SK-N-SH (cell line): ENCODE measurements at regions not wholly inside any gene's neighbourhood (a gene's known extent, or its start where the extent isn't known, plus 50 kb on each side); places are given as distances from the start of the nearest gene placed in this dataset.

Experiments used
- CTCF ChIA-PET: fragments of 300-600, 350-600 bp; formaldehyde crosslinking; extraction: SDS; loops from one replicate; lab custom pipeline; 2021; lab: Yijun Ruan, JAX
- POLR2A ChIA-PET: fragments of 350-600 bp; sonication (Branson Sonifier 250); formaldehyde crosslinking; extraction: SDS; loops from one replicate; lab custom pipeline; 2020; ENCODE audit warnings: antibody characterized with exemption, inconsistent platforms; lab: Yijun Ruan, JAX
- DNase-seq: peaks from one replicate; pipeline ENCODE4 v3.0.0; 2012
- H2AFZ ChIP-seq: fragments of 200-600 bp; sonication (generic); 2 replicates; pipeline ENCODE4 v1.8.1; 2016; ENCODE audit warnings: antibody characterized with exemption, mild to moderate bottlenecking, low read depth
- H3F3A ChIP-seq: fragments of 200-600 bp; sonication (generic); replicated peaks from 2 replicates; pipeline ENCODE3; 2016; ENCODE audit warnings: antibody characterized with exemption, mild to moderate bottlenecking; ENCODE audit not compliant: insufficient read depth
- H3K27ac ChIP-seq, 2 experiments: fragments of 200-500 bp in 1 of 2; fragments of 200-600 bp in 1 of 2; sonication (Bioruptor generic) in 1 of 2; sonication (generic), shearing (Covaris generic) in 1 of 2; 2 replicates each; pipeline versions ENCODE4 v1.5.1 to v1.6.1; 2014 to 2016; ENCODE audit warnings: low read depth in 2 of 2, inconsistent platforms in 1 of 2, low read length in 1 of 2, mild to moderate bottlenecking in 1 of 2, mixed read lengths in 1 of 2
- H3K27me3 ChIP-seq: fragments of 200-600 bp; sonication (generic), shearing (Covaris generic); 2 replicates; pipeline ENCODE4 v1.6.1; 2016; ENCODE audit warnings: mixed run types; ENCODE audit not compliant: insufficient read depth
- H3K36me3 ChIP-seq, 2 experiments: fragments of 200-500 bp in 1 of 2; fragments of 200-600 bp in 1 of 2; sonication (Bioruptor generic) in 1 of 2; sonication (generic) in 1 of 2; replicated peaks in 1 of 2; 2 replicates each; pipeline versions ENCODE3 to v1.5.1; 2014 to 2016; ENCODE audit warnings: low read length in 1 of 2, mild to moderate bottlenecking in 1 of 2; ENCODE audit not compliant: insufficient read depth in 2 of 2, control insufficient read depth in 1 of 2
- H3K4me1 ChIP-seq, 2 experiments: fragments of 200-500 bp in 1 of 2; fragments of 200-600 bp in 1 of 2; sonication (Bioruptor generic) in 1 of 2; sonication (generic), shearing (Covaris generic) in 1 of 2; 2 replicates each; pipeline versions ENCODE4 v1.5.1 to v1.6.1; 2014 to 2016; ENCODE audit warnings: low read depth in 1 of 2, low read length in 1 of 2, mixed run types in 1 of 2; ENCODE audit not compliant: insufficient read depth in 2 of 2, control insufficient read depth in 1 of 2
- H3K4me2 ChIP-seq: fragments of 200-600 bp; sonication (generic), shearing (Covaris generic); 2 replicates; pipeline ENCODE4 v1.6.1; 2017; ENCODE audit warnings: mixed run types
- H3K4me3 ChIP-seq, 2 experiments: fragments of 200-500 bp in 1 of 2; fragments of 200-600 bp in 1 of 2; sonication (Bioruptor generic) in 1 of 2; sonication (generic), shearing (Covaris generic) in 1 of 2; 2 replicates each; pipeline versions ENCODE4 v1.5.1 to v1.8.1; 2014 to 2016; ENCODE audit warnings: low read depth in 2 of 2, inconsistent platforms in 1 of 2, low read length in 1 of 2, mild to moderate bottlenecking in 1 of 2, mixed read lengths in 1 of 2, moderate library complexity in 1 of 2
- H3K79me2 ChIP-seq: fragments of 200-600 bp; sonication (generic); 2 replicates; pipeline ENCODE4 v1.8.1; 2017; ENCODE audit warnings: mild to moderate bottlenecking; ENCODE audit not compliant: insufficient read depth
- H3K9ac ChIP-seq: fragments of 200-600 bp; sonication (generic); 2 replicates; pipeline ENCODE4 v1.6.1; 2017; ENCODE audit warnings: mixed run types
- H3K9me2 ChIP-seq: fragments of 200-600 bp; sonication (generic); 2 replicates; pipeline ENCODE4 v1.6.1; 2017; ENCODE audit warnings: mixed run types
- H3K9me3 ChIP-seq: fragments of 200-600 bp; sonication (generic); 2 replicates; pipeline ENCODE4 v1.6.1; 2017; ENCODE audit warnings: mixed run types, mild to moderate bottlenecking, moderate library complexity
- H4K20me1 ChIP-seq: fragments of 200-600 bp; sonication (generic); 2 replicates; pipeline ENCODE4 v1.6.1; 2017; ENCODE audit warnings: mild to moderate bottlenecking, mixed run types; ENCODE audit not compliant: insufficient read depth
- CHD2 ChIP-seq: fragments of 150-350 bp; IDR thresholded peaks from 2 replicates; pipeline ENCODE4 v1.6.1; 2018; ENCODE audit warnings: low read length; ENCODE audit not compliant: partially characterized antibody
- EP300 ChIP-seq, 2 experiments: IDR thresholded peaks; 2 replicates each; pipeline versions ENCODE4 v1.4.0 to v1.6.1; 2012; ENCODE audit warnings: borderline replicate concordance in 1 of 2, low read depth in 1 of 2, low read length in 1 of 2
- FOXM1 ChIP-seq: IDR thresholded peaks from 2 replicates; pipeline ENCODE4 v1.4.0; 2012; ENCODE audit warnings: low read depth, mild to moderate bottlenecking
- IRF3 ChIP-seq: fragments of 150-350 bp; IDR thresholded peaks from 2 replicates; pipeline ENCODE4 v1.6.1; 2016; ENCODE audit warnings: mild to moderate bottlenecking, low read depth, low read length
- MAX ChIP-seq: IDR thresholded peaks from 2 replicates; pipeline ENCODE4 v1.4.0; 2012; ENCODE audit warnings: low read depth
- NFIC ChIP-seq: IDR thresholded peaks from 2 replicates; pipeline ENCODE4 v1.4.0; 2012; ENCODE audit warnings: borderline replicate concordance
- PBX3 ChIP-seq: IDR thresholded peaks from 2 replicates; pipeline ENCODE4; 2012
- RFX5 ChIP-seq: IDR thresholded peaks from 2 replicates; pipeline ENCODE4 v1.6.1; 2012; ENCODE audit warnings: mild to moderate bottlenecking, improper control_type of control experiment, low read length
- SIN3A ChIP-seq: IDR thresholded peaks from 2 replicates; pipeline ENCODE4 v1.6.1; 2012; ENCODE audit warnings: low read depth, mild to moderate bottlenecking, low read length, moderate library complexity, borderline replicate concordance
- TCF12 ChIP-seq: IDR thresholded peaks from 2 replicates; pipeline ENCODE4 v1.4.0; 2012
- USF1 ChIP-seq: IDR thresholded peaks from 2 replicates; pipeline ENCODE4 v1.4.0; 2012; ENCODE audit warnings: low read depth, borderline replicate concordance
- USF2 ChIP-seq: fragments of 150-350 bp; IDR thresholded peaks from 2 replicates; pipeline ENCODE4 v1.6.1; 2017; ENCODE audit warnings: antibody characterized with exemption, low read length, low read depth, borderline replicate concordance
- YY1 ChIP-seq: IDR thresholded peaks from 2 replicates; pipeline ENCODE4 v1.4.0; 2012; ENCODE audit warnings: low read depth, mild to moderate bottlenecking
- WGBS: methylation state at CpG from one replicate; pipeline ENCODE4 v1.1.6; 2017; ENCODE audit warnings: low lambda C conversion rate; 5-methylcytosine and 5-hydroxymethylcytosine counted together
- TF ChIP-seq, protein P1 (sequence below): fragments of 200-600 bp; sonication (generic); IDR thresholded peaks from 2 replicates; pipeline ENCODE4 v1.6.1; 2017; ENCODE audit warnings: antibody characterized with exemption, mild to moderate bottlenecking, moderate library complexity
- TF ChIP-seq, protein P2 (sequence below): IDR thresholded peaks from 2 replicates; pipeline ENCODE4 v1.6.1; 2012; ENCODE audit warnings: mild to moderate bottlenecking, low read depth, low read length, moderate library complexity

- no peak for DNase-seq
- TF ChIP-seq, protein P1, sequence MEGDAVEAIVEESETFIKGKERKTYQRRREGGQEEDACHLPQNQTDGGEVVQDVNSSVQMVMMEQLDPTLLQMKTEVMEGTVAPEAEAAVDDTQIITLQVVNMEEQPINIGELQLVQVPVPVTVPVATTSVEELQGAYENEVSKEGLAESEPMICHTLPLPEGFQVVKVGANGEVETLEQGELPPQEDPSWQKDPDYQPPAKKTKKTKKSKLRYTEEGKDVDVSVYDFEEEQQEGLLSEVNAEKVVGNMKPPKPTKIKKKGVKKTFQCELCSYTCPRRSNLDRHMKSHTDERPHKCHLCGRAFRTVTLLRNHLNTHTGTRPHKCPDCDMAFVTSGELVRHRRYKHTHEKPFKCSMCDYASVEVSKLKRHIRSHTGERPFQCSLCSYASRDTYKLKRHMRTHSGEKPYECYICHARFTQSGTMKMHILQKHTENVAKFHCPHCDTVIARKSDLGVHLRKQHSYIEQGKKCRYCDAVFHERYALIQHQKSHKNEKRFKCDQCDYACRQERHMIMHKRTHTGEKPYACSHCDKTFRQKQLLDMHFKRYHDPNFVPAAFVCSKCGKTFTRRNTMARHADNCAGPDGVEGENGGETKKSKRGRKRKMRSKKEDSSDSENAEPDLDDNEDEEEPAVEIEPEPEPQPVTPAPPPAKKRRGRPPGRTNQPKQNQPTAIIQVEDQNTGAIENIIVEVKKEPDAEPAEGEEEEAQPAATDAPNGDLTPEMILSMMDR, result no peak
- H3K4me3 ChIP-seq, result no peak overlapping the region
- H2AFZ ChIP-seq, result no peak overlapping the region
- H3K79me2 ChIP-seq, result no peaks in the 10 kb centered on the region
- WGBS, result 0% methylated on average over 1 of the region's 1 CpG
- H3K27ac ChIP-seq, result no peak overlapping the region
- no peaks in the 10 kb centered on the region for H3K36me3 ChIP-seq
- H3K9me2 ChIP-seq, result no peaks in the 10 kb centered on the region
- no peaks in the 10 kb centered on the region for H3K4me1 ChIP-seq
- H3K9ac ChIP-seq, result no peak overlapping the region
- H4K20me1 ChIP-seq, result no peaks in the 10 kb centered on the region
- ChIA-PET CTCF (no interaction called here), POLR2A (no interaction called here)
- no peaks in the 10 kb centered on the region for H3F3A ChIP-seq
- H3K9me3 ChIP-seq, result no peaks in the 10 kb centered on the region
- H3K27me3 ChIP-seq, result no peaks in the 10 kb centered on the region; the same call in 1 of the 2 replicates
- H3K4me2 ChIP-seq, result no peak overlapping the region
Measured at GRCh38 chr5:37984300-37984699, 144.5 kb upstream of the GDNF start.

DNA sequence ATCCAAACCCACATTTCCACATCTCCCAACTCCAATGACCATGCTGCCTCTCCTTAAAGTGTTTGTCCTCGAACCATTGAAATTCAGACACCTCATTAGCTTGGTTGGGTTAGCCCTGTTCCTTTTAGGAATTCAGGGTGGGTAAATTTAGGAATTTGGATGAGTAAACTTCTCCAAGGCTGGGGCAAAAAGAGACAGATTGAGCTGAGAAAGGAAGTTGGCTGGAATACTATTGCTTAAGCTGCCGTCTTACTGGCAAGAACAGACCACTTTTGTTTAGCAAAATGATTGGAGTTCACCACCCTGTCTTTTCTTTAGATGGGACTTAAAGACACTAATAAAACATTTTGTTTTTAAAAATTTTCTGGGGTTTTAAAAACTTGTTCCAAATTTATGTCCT lies 143.6 kb upstream of the GDNF start:
- H3K9me3 ChIP-seq, result no peaks in the 10 kb centered on the region
- H3K4me3 ChIP-seq, result no peak overlapping the region
- 2% methylated on average over 2 of the region's 2 CpGs for WGBS
- no peak overlapping the region for H2AFZ ChIP-seq
- POLR2A ChIA-PET, result no interaction called here
- H3K36me3 ChIP-seq, result no peaks in the 10 kb centered on the region
- H3K27me3 ChIP-seq, result no peaks in the 10 kb centered on the region; the same call in 1 of the 2 replicates
- TF ChIP-seq, protein P2, sequence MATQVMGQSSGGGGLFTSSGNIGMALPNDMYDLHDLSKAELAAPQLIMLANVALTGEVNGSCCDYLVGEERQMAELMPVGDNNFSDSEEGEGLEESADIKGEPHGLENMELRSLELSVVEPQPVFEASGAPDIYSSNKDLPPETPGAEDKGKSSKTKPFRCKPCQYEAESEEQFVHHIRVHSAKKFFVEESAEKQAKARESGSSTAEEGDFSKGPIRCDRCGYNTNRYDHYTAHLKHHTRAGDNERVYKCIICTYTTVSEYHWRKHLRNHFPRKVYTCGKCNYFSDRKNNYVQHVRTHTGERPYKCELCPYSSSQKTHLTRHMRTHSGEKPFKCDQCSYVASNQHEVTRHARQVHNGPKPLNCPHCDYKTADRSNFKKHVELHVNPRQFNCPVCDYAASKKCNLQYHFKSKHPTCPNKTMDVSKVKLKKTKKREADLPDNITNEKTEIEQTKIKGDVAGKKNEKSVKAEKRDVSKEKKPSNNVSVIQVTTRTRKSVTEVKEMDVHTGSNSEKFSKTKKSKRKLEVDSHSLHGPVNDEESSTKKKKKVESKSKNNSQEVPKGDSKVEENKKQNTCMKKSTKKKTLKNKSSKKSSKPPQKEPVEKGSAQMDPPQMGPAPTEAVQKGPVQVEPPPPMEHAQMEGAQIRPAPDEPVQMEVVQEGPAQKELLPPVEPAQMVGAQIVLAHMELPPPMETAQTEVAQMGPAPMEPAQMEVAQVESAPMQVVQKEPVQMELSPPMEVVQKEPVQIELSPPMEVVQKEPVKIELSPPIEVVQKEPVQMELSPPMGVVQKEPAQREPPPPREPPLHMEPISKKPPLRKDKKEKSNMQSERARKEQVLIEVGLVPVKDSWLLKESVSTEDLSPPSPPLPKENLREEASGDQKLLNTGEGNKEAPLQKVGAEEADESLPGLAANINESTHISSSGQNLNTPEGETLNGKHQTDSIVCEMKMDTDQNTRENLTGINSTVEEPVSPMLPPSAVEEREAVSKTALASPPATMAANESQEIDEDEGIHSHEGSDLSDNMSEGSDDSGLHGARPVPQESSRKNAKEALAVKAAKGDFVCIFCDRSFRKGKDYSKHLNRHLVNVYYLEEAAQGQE, result no peak
- no peak for TF ChIP-seq IRF3
- no peak for TF ChIP-seq SIN3A
- no peak for TF ChIP-seq RFX5
- no peak for TF ChIP-seq PBX3
- no peak for TF ChIP-seq TCF12
- TF ChIP-seq USF2, result no peak
- no peak for TF ChIP-seq YY1
- no peak for TF ChIP-seq USF1
- no peak for TF ChIP-seq CHD2
- TF ChIP-seq MAX, result no peak
- TF ChIP-seq NFIC, result no peak
- TF ChIP-seq FOXM1, result no peak
- TF ChIP-seq EP300 (IDR thresholded peaks at IDR 0.05; ENCODE audit: borderline replicate concordance in 1 of 2, low read depth in 1 of 2, low read length in 1 of 2), result no peak
- no peaks in the 10 kb centered on the region for H4K20me1 ChIP-seq
- no peak overlapping the region for H3K27ac ChIP-seq
- no peaks in the 10 kb centered on the region for H3K4me1 ChIP-seq
- H3K79me2 ChIP-seq, result no peaks in the 10 kb centered on the region
- CTCF ChIA-PET, result no interaction called here
- no peaks in the 10 kb centered on the region for H3K9me2 ChIP-seq
- no peak overlapping the region for H3K9ac ChIP-seq
- no peaks in the 10 kb centered on the region for H3F3A ChIP-seq
- H3K4me2 ChIP-seq, result no peak overlapping the region
- DNase-seq, result no peak
